Adrenal gland (tissue), 9 donors: ENCODE measurements at regions not wholly inside any gene's neighbourhood (a gene's known extent, or its start where the extent isn't known, plus 50 kb on each side); places are given as distances from the start of the nearest gene placed in this dataset.

Experiments used
- DNase-seq, 7 donors: peaks; one replicate each; pipeline ENCODE4 v3.0.0-alpha.2; 2019 to 2020
- H3K27ac ChIP-seq, 5 donors: fragments of 200-600 bp; sonication (generic) in 4 of 5; 1 replicate in 3 of 5; 2 replicates in 2 of 5; pipeline versions ENCODE4 v1.5.1 to v1.8.0; 2016 to 2020; ENCODE audit warnings: mild to moderate bottlenecking in 1 of 5
- H3K27me3 ChIP-seq: fragments of 200-600 bp; 2 replicates; pipeline ENCODE4 v1.8.0; 2021
- H3K36me3 ChIP-seq, 2 donors: fragments of 200-600 bp; replicated peaks in 1 of 2; 1 replicate in 1 of 2; 2 replicates in 1 of 2; pipeline versions ENCODE4 v1.5.1 to v1.8.0; 2018 to 2022
- H3K4me1 ChIP-seq, 2 donors: fragments of 200-600 bp; replicated peaks in 1 of 2; 1 replicate in 1 of 2; 2 replicates in 1 of 2; pipeline versions ENCODE4 v1.5.1 to v1.8.0; 2018 to 2021
- H3K4me3 ChIP-seq, 4 donors: fragments of 200-600 bp; sonication (generic) in 3 of 4; one replicate each; pipeline ENCODE4 v1.5.1; 2016 to 2018
- H3K9me3 ChIP-seq, 3 donors: fragments of 200-600 bp; sonication (generic) in 1 of 3; replicated peaks in 1 of 3; 1 replicate in 2 of 3; 2 replicates in 1 of 3; pipeline versions ENCODE4 v1.5.1 to v1.8.0; 2016 to 2021
- POLR2A ChIP-seq, 2 donors: fragments of 450-650 bp; IDR thresholded peaks; one replicate each; pipeline ENCODE4 v1.6.1; 2017; ENCODE audit warnings: antibody characterized with exemption in 2 of 2, mild to moderate bottlenecking in 2 of 2, moderate library complexity in 1 of 2
- WGBS, 4 donors: extraction: QIAGEN DNeasy Blood & Tissue Kit in 2 of 4; methylation state at CpG; one replicate each; pipeline versions ENCODE4 v1.1.5 to v1.1.7; 2013 to 2017; 5-methylcytosine and 5-hydroxymethylcytosine counted together
- intact Hi-C, 2 donors: fragments of 100-400 bp; cut with DNase I; formaldehyde crosslinking; loops; one replicate each; pipeline versions ENCODE4 v1.14.1 to v1.15.0; 2022 to 2023
- TF ChIP-seq, protein P1 (sequence below), 6 experiments: fragments of 450-650 bp in 4 of 6; fragments of 200-600 bp in 2 of 6; sonication (generic) in 1 of 6; IDR thresholded peaks; 1 replicate in 5 of 6; 2 replicates in 1 of 6; pipeline versions ENCODE4 v1.5.1 to v1.8.0; 2016 to 2021; ENCODE audit warnings: antibody characterized with exemption in 6 of 6, mild to moderate bottlenecking in 2 of 6, moderate library complexity in 1 of 6
- donor health status: healthy with polysubstance abuse.
- donor health status: Bipolar disorder and iron deficiency.
- donor health status: DM: yes; HTN: yes; CAD: no.
- donor health status: DM: no; HTN: no; CAD: no.
- donor health status: DM: no; HTN: no; CAD: no.

DNA sequence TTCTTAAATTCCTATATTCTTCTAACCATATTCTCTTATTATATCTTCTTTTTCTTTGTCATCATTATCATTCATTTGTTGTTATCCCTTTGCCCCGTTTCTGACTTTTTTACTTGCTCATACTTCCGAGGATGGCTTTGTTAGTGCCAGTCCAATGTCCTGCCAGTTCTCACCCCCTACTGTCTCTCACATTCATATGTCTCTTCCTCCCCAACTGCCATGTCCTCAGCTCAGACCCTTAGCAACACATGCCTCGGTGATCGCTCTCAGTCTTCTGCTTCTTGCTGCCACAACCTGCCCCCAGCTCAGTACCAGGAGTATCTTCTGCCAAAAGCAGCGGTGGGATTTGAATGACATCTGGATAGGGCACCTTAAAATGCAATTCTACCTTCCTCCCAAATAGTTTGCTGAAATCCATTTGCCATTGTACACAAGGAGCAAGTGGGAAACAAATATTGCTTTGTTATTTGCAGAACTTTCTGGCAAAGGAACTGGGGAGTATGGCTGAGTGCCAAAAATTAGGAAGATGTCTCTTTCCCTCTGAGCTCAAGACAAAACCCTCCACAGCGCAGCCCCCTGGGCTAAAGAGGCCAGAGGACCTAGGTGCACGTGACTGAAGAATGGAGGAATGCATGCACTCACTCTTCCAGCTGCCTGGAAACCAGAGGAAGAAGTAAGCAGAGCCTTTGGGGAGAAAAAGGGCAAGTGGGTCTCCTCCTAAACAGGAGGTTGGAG lies 57.7 kb upstream of the CTNNB1 start:
- 80 to 94% (median 86%) methylated on average over 7 of the region's 7 CpGs for WGBS, 4 donors
- TF ChIP-seq, protein P1, sequence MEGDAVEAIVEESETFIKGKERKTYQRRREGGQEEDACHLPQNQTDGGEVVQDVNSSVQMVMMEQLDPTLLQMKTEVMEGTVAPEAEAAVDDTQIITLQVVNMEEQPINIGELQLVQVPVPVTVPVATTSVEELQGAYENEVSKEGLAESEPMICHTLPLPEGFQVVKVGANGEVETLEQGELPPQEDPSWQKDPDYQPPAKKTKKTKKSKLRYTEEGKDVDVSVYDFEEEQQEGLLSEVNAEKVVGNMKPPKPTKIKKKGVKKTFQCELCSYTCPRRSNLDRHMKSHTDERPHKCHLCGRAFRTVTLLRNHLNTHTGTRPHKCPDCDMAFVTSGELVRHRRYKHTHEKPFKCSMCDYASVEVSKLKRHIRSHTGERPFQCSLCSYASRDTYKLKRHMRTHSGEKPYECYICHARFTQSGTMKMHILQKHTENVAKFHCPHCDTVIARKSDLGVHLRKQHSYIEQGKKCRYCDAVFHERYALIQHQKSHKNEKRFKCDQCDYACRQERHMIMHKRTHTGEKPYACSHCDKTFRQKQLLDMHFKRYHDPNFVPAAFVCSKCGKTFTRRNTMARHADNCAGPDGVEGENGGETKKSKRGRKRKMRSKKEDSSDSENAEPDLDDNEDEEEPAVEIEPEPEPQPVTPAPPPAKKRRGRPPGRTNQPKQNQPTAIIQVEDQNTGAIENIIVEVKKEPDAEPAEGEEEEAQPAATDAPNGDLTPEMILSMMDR (IDR thresholded peaks at IDR 0.05), result no peak
- TF ChIP-seq POLR2A (IDR thresholded peaks at IDR 0.05), result no peak
- intact Hi-C loops, result no loop called here
- H3K4me1 ChIP-seq, result no peaks in the 10 kb centered on the region
- H3K9me3 ChIP-seq, result no peaks in the 10 kb centered on the region
- no peak overlapping the region for H3K27ac ChIP-seq
- H3K36me3 ChIP-seq, result no peaks in the 10 kb centered on the region
- no peak for DNase-seq
- H3K4me3 ChIP-seq, result no peak overlapping the region
- H3K27me3 ChIP-seq, result no peaks in the 10 kb centered on the region

DNA sequence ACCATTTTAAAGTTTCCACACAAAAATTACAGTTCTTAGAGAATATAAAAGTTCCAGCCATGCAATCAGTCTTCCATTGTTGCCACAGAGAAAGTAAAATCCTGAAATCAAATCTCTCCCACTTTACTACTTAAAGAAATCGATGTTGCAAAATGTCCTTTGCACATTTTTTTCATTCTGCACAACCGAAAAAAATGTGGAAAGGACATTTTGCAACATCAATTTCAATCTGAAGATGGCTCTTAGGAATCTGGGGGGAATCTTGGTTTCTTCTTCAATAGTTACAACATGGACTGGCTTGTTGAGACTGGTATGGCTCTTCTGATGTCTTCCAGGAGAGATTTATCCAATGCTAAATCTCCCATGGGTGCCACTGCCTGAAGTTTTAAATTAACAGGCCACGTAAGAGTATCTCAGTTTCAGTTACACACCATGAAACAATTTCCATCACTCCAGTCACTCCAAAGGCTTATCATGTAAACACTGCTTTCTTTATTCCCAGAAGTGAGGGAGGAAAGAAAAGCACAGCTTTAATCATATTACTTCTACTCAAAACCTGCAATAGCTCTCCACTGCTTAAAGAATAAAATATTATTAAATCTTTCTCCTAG lies 55.8 kb upstream of the CTNNB1 start:
- Histone ChIP-seq H3K27ac (no peak overlapping the region), H3K9me3 (no peaks in the 10 kb centered on the region), H3K36me3 (no peaks in the 10 kb centered on the region), H3K4me1 (no peaks in the 10 kb centered on the region), H3K27me3 (no peaks in the 10 kb centered on the region), H3K4me3 (no peak overlapping the region)
- no peak for DNase-seq
- intact Hi-C loops, result no loop called here
- 75 to 88% (median 81%) methylated on average over 3 of the region's 3 CpGs for WGBS, 4 donors
- no peak for TF ChIP-seq POLR2A (IDR thresholded peaks at IDR 0.05)
- TF ChIP-seq, protein P1 (IDR thresholded peaks at IDR 0.05), result no peak

DNA sequence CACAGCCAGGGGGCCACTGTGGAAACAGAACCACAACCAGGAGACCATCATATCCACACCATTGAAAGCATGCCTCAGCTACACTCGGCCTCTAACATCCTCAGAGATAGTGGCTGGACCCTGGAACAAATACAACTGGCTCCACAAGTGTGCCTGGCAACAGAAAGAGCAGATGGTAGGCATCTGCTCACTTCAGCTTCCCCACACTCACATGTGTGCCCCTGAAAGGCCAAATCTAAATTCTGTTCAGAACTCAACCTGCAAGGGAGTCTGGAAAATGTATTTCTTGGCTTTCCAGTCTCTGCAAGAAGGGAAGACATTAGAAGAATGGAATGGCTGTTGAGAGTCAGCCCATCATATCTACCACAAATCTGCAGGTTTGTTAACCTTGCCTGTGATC lies 54.7 kb upstream of the CTNNB1 start:
- H3K36me3 ChIP-seq, result no peaks in the 10 kb centered on the region
- H3K9me3 ChIP-seq, result no peaks in the 10 kb centered on the region
- TF ChIP-seq, protein P1 (IDR thresholded peaks at IDR 0.05), result no peak
- TF ChIP-seq POLR2A (IDR thresholded peaks at IDR 0.05), result no peak
- intact Hi-C loops, result no loop called here
- no peaks in the 10 kb centered on the region for H3K4me1 ChIP-seq
- 64 to 100% (median 80%) methylated on average over 1 of the region's 1 CpG for WGBS, 4 donors
- no peak for DNase-seq
- no peak overlapping the region for H3K4me3 ChIP-seq
- no peaks in the 10 kb centered on the region for H3K27me3 ChIP-seq
- H3K27ac ChIP-seq, result no peak overlapping the region

DNA sequence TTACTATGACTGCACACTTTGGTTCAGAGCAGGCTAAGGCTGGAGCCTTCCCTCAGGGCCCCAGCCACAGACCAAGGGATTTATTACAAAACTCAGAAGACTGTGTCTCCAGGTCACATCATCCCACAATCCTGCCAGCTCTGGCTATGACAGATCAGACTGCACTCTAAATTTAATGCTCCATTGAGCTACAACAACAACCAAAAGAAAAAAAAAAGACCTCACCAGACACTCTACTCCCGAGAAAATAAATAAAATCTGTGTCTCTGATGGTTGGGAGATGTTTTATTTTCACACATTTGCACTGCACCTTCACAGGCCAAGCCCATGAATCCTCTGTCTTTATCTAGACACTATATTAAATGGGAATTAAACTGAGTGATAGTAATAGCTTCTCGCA lies 50.8 kb upstream of the CTNNB1 start:
- WGBS, 4 donors, result 66 to 86% (median 78%) methylated on average over 2 of the region's 2 CpGs
- no peaks in the 10 kb centered on the region for H3K4me1 ChIP-seq
- H3K4me3 ChIP-seq, result no peak overlapping the region
- DNase-seq, result no peak
- intact Hi-C loops, result no loop called here
- H3K27me3 ChIP-seq, result no peaks in the 10 kb centered on the region
- no peaks in the 10 kb centered on the region for H3K9me3 ChIP-seq
- no peaks in the 10 kb centered on the region for H3K36me3 ChIP-seq
- TF ChIP-seq POLR2A (IDR thresholded peaks at IDR 0.05), result no peak
- TF ChIP-seq, protein P1 (IDR thresholded peaks at IDR 0.05), result no peak
- no peak overlapping the region for H3K27ac ChIP-seq
